H9 (cell line): ENCODE measurements at regions not wholly inside any gene's neighbourhood (a gene's known extent, or its start where the extent isn't known, plus 50 kb on each side); places are given as distances from the start of the nearest gene placed in this dataset.

Source experiments
- DNase-seq: peaks from one replicate; pipeline ENCODE4 v3.0.0-alpha.2; 2017
- H2AFZ ChIP-seq: one replicate; pipeline ENCODE4 v1.6.1; 2013; ENCODE audit warnings: mild to moderate bottlenecking, low read length, control low read depth, moderate library complexity
- H2AK5ac ChIP-seq: 2 replicates; pipeline ENCODE4 v1.6.1; 2013; ENCODE audit warnings: low read length, control low read depth, mixed read lengths; ENCODE audit not compliant: insufficient read length
- H2BK120ac ChIP-seq: one replicate; pipeline ENCODE4 v1.6.1; 2013; ENCODE audit warnings: low read depth, mild to moderate bottlenecking, low read length, control low read depth, inconsistent platforms; ENCODE audit not compliant: poor library complexity, severe bottlenecking
- H2BK12ac ChIP-seq: 2 replicates; pipeline ENCODE4 v1.6.1; 2013; ENCODE audit warnings: low read length, control low read depth, mixed read lengths, low read depth; ENCODE audit not compliant: insufficient read length
- H2BK15ac ChIP-seq: 2 replicates; pipeline ENCODE4 v1.6.1; 2013; ENCODE audit warnings: low read depth, low read length, control low read depth
- H2BK20ac ChIP-seq: one replicate; pipeline ENCODE4 v1.6.1; 2013; ENCODE audit warnings: low read depth, mild to moderate bottlenecking, low read length, control low read depth, inconsistent platforms; ENCODE audit not compliant: poor library complexity, severe bottlenecking
- H2BK5ac ChIP-seq: 2 replicates; pipeline ENCODE4 v1.6.1; 2013; ENCODE audit warnings: low read length, control low read depth, mixed read lengths; ENCODE audit not compliant: insufficient read length
- H3K14ac ChIP-seq: 2 replicates; pipeline ENCODE4 v1.6.1; 2013; ENCODE audit warnings: low read length, control low read depth; ENCODE audit not compliant: insufficient read depth
- H3K18ac ChIP-seq: 2 replicates; pipeline ENCODE4 v1.6.1; 2013; ENCODE audit warnings: low read depth, mild to moderate bottlenecking, mixed read lengths, low read length, control low read depth; ENCODE audit not compliant: insufficient read length
- H3K23ac ChIP-seq: 2 replicates; pipeline ENCODE4 v1.6.1; 2013; ENCODE audit warnings: low read length, control low read depth, mixed read lengths, low read depth; ENCODE audit not compliant: insufficient read length
- H3K23me2 ChIP-seq: 2 replicates; pipeline ENCODE4 v1.6.1; 2013; ENCODE audit warnings: low read depth, mild to moderate bottlenecking, mixed read lengths, low read length, control low read depth; ENCODE audit not compliant: insufficient read length, poor library complexity, severe bottlenecking
- H3K27ac ChIP-seq: 2 replicates; pipeline ENCODE4 v1.5.1; 2013; ENCODE audit warnings: low read length, control low read depth, mixed read lengths, low read depth; ENCODE audit not compliant: insufficient read length
- H3K27me3 ChIP-seq: 2 replicates; pipeline ENCODE4 v1.6.1; 2013; ENCODE audit warnings: low read length, control low read depth, inconsistent platforms; ENCODE audit not compliant: insufficient read depth
- H3K4ac ChIP-seq: 2 replicates; pipeline ENCODE4 v1.6.1; 2013; ENCODE audit warnings: low read depth, mild to moderate bottlenecking, control low read depth, inconsistent platforms, low read length, moderate library complexity
- H3K4me1 ChIP-seq: 2 replicates; pipeline ENCODE4 v1.6.1; 2013; ENCODE audit warnings: low read length, control low read depth, inconsistent platforms; ENCODE audit not compliant: insufficient read depth
- H3K4me2 ChIP-seq: 2 replicates; pipeline ENCODE4 v1.6.1; 2013; ENCODE audit warnings: low read length, control low read depth, mixed read lengths; ENCODE audit not compliant: insufficient read length, insufficient read depth
- H3K56ac ChIP-seq: 2 replicates; pipeline ENCODE4 v1.6.1; 2013; ENCODE audit warnings: low read depth, mild to moderate bottlenecking, mixed read lengths, low read length, control low read depth; ENCODE audit not compliant: insufficient read length
- H3K79me1 ChIP-seq: 2 replicates; pipeline ENCODE4 v1.6.1; 2013; ENCODE audit warnings: low read depth, mild to moderate bottlenecking, moderate library complexity, low read length, control low read depth, inconsistent platforms; ENCODE audit not compliant: insufficient read depth, poor library complexity, severe bottlenecking
- H3K79me2 ChIP-seq: 2 replicates; pipeline ENCODE4 v1.6.1; 2013; ENCODE audit warnings: low read length, control low read depth, inconsistent platforms; ENCODE audit not compliant: insufficient read depth
- H3K9ac ChIP-seq: 2 replicates; pipeline ENCODE4 v1.6.1; 2013; ENCODE audit warnings: low read length, control low read depth, mixed read lengths; ENCODE audit not compliant: insufficient read length; ENCODE audit errors: extremely low read depth
- H3K9me3 ChIP-seq: one replicate; pipeline ENCODE4 v1.6.1; 2013; ENCODE audit warnings: low read depth, low read length, inconsistent platforms; ENCODE audit not compliant: control insufficient read depth
- H3T11ph ChIP-seq: one replicate; pipeline ENCODE4 v1.6.1; 2013; ENCODE audit warnings: mild to moderate bottlenecking, low read length, control low read depth, inconsistent platforms
- H4K20me1 ChIP-seq: one replicate; pipeline ENCODE4 v1.6.1; 2013; ENCODE audit not compliant: control insufficient read depth, insufficient read length, insufficient read depth
- H4K5ac ChIP-seq: 2 replicates; pipeline ENCODE4 v1.6.1; 2013; ENCODE audit warnings: low read depth, mild to moderate bottlenecking, mixed read lengths, low read length, control low read depth; ENCODE audit not compliant: insufficient read length
- H4K8ac ChIP-seq: replicated peaks from 2 replicates; pipeline ENCODE4 v1.6.1; 2013; ENCODE audit warnings: low read length, control low read depth, mixed read lengths, low read depth; ENCODE audit not compliant: insufficient read length
- H4K91ac ChIP-seq: 2 replicates; pipeline ENCODE4 v1.6.1; 2013; ENCODE audit warnings: low read depth, mild to moderate bottlenecking, moderate library complexity, mixed read lengths, low read length, control low read depth; ENCODE audit not compliant: insufficient read length
- H3K27ac Mint-ChIP-seq, 3 experiments: 2 replicates in 2 of 3; 3 replicates in 1 of 3; pipeline ENCODE4 v1.8.0; 2020 to 2021; ENCODE audit warnings: mixed read lengths in 3 of 3, mild to moderate bottlenecking in 1 of 3, moderate library complexity in 1 of 3
- H3K27me3 Mint-ChIP-seq: 2 replicates; pipeline ENCODE4 v1.8.0; 2021; ENCODE audit warnings: low read depth, mild to moderate bottlenecking, moderate library complexity, mixed read lengths
- H3K36me3 Mint-ChIP-seq, 3 experiments: 2 replicates in 2 of 3; 3 replicates in 1 of 3; pipeline ENCODE4 v1.8.0; 2020 to 2021; ENCODE audit warnings: low read depth in 3 of 3, mixed read lengths in 3 of 3; ENCODE audit not compliant: insufficient read depth in 1 of 3
- H3K4me1 Mint-ChIP-seq, 2 experiments: 2 replicates each; pipeline ENCODE4 v1.8.0; 2020; ENCODE audit warnings: mixed read lengths in 2 of 2
- H3K4me3 Mint-ChIP-seq, 2 experiments: 2 replicates in 1 of 2; 3 replicates in 1 of 2; pipeline ENCODE4 v1.8.0; 2020 to 2021; ENCODE audit warnings: mild to moderate bottlenecking in 2 of 2, mixed read lengths in 2 of 2, moderate library complexity in 1 of 2
- H3K9me3 Mint-ChIP-seq, 2 experiments: 2 replicates in 1 of 2; 3 replicates in 1 of 2; pipeline ENCODE4 v1.8.0; 2020; ENCODE audit warnings: mild to moderate bottlenecking in 2 of 2, mixed read lengths in 2 of 2, moderate library complexity in 1 of 2
- CTCF ChIP-seq: fragments of 200-600 bp; sonication (generic); conservative IDR thresholded peaks from 3 replicates; pipeline ENCODE4 v1.8.0; 2021; ENCODE audit warnings: antibody characterized with exemption, mild to moderate bottlenecking
- WGBS: extraction: QIAGEN DNeasy Blood & Tissue Kit; methylation state at CpG from one replicate; pipeline ENCODE4 v1.1.7; 2013; ENCODE audit warnings: missing lambda C conversion rate, low lambda C conversion rate, mixed read lengths; ENCODE audit not compliant: insufficient read length; ENCODE audit errors: extremely low coverage; 5-methylcytosine and 5-hydroxymethylcytosine counted together

GRCh38 chr1:199710974-199711373 lies 316.5 kb upstream of the NR5A2 start:
- Histone ChIP-seq H2BK12ac (no peak overlapping the region), H3K18ac (no peak overlapping the region), H4K5ac (no peak overlapping the region), H4K8ac (no peak overlapping the region), H3T11ph (no peak overlapping the region), H2BK20ac (no peak overlapping the region), H3K4me1 (no peaks in the 10 kb centered on the region), H3K23me2 (no peaks in the 10 kb centered on the region), H2BK120ac (no peak overlapping the region), H3K4me2 (no peak overlapping the region), H3K79me2 (no peaks in the 10 kb centered on the region), H3K27ac (no peak overlapping the region), H3K27me3 (no peaks in the 10 kb centered on the region), H2AK5ac (no peak overlapping the region), H3K9ac (no peak overlapping the region), H3K23ac (no peak overlapping the region), H3K56ac (no peak overlapping the region), H3K4ac (no peak overlapping the region), H2BK5ac (no peak overlapping the region), H3K14ac (no peak overlapping the region), H4K20me1 (no peaks in the 10 kb centered on the region), H4K91ac (no peak overlapping the region), H3K9me3 (no peaks in the 10 kb centered on the region), H3K79me1 (no peaks in the 10 kb centered on the region), H2BK15ac (no peak overlapping the region), H2AFZ (no peak overlapping the region)
- Mint-ChIP-seq H3K4me1 (no peaks in the 10 kb centered on the region), H3K27me3 (no peaks in the 10 kb centered on the region), H3K36me3 (peaks cover 12 to 18% (median 15%) of the 10 kb centered on the region in 3 experiments), H3K4me3 (no peak overlapping the region), H3K9me3 (peaks cover 17 to 30% of the 10 kb centered on the region in 2 experiments), H3K27ac (no peak overlapping the region)
- TF ChIP-seq CTCF, result no peak
- DNase-seq, result no peak
- no CpG with 5 or more reads among the region's 2 CpGs for WGBS
